OCI-LY7 (cell line): ENCODE measurements at regions not wholly inside any gene's neighbourhood (a gene's known extent, or its start where the extent isn't known, plus 50 kb on each side); places are given as distances from the start of the nearest gene placed in this dataset.

Experiments
- BruUV-seq: library from RNA; stranded (reverse); fragments of 400-500 nt; replicated peaks from 2 replicates; lab custom pipeline; 2021; lab: Mats Ljungman, UMichigan
- CTCF ChIA-PET: fragments of 300-600 bp; sonication (Branson Sonifier 250); formaldehyde crosslinking; loops from one replicate; lab custom pipeline; 2022; ENCODE audit warnings: antibody characterized with exemption; ENCODE audit not compliant: unreplicated experiment; lab: Charles Lee
- POLR2A ChIA-PET: fragments of 300-600 bp; sonication (Branson Sonifier 250); formaldehyde crosslinking; loops from one replicate; lab custom pipeline; 2022; ENCODE audit warnings: antibody characterized with exemption; lab: Charles Lee
- DNase-seq: peaks from one replicate; pipeline ENCODE4 v3.0.0-alpha.2; 2015; ENCODE audit warnings: low spot score
- H2AFZ ChIP-seq: fragments of 200-600 bp; sonication (generic), shearing (Covaris generic); 2 replicates; pipeline ENCODE4 v1.6.1; 2014; ENCODE audit warnings: mild to moderate bottlenecking, antibody characterized with exemption, low read length, moderate library complexity
- H3K27ac ChIP-seq: fragments of 200-600 bp; sonication (generic); 2 replicates; pipeline ENCODE4 v1.5.1; 2014; ENCODE audit warnings: mixed run types, low read depth, mild to moderate bottlenecking, moderate library complexity, low read length, inconsistent platforms; ENCODE audit not compliant: poor library complexity, severe bottlenecking
- H3K36me3 ChIP-seq: fragments of 200-600 bp; sonication (generic); 2 replicates; pipeline ENCODE4 v1.6.1; 2014; ENCODE audit warnings: mild to moderate bottlenecking, antibody characterized with exemption, low read length, moderate library complexity, mixed read lengths; ENCODE audit not compliant: insufficient read depth
- H3K4me1 ChIP-seq: fragments of 200-600 bp; sonication (generic); 2 replicates; pipeline ENCODE4 v1.5.1; 2014; ENCODE audit warnings: mild to moderate bottlenecking, low read length; ENCODE audit not compliant: insufficient read depth, poor library complexity, severe bottlenecking
- H3K4me2 ChIP-seq: fragments of 200-600 bp; sonication (generic); 2 replicates; pipeline ENCODE4 v1.6.1; 2014; ENCODE audit warnings: mild to moderate bottlenecking, low read length
- H3K4me3 ChIP-seq: fragments of 200-600 bp; sonication (generic); 2 replicates; pipeline ENCODE4 v1.5.1; 2014; ENCODE audit warnings: mild to moderate bottlenecking, low read depth, low read length; ENCODE audit not compliant: poor library complexity, severe bottlenecking
- H3K79me2 ChIP-seq: fragments of 200-600 bp; sonication (generic); 2 replicates; pipeline ENCODE4 v1.6.1; 2016; ENCODE audit warnings: low read depth, mild to moderate bottlenecking, low read length, moderate library complexity, mixed read lengths; ENCODE audit not compliant: insufficient read depth
- H3K9me2 ChIP-seq: fragments of 200-600 bp; sonication (generic); 2 replicates; pipeline ENCODE4 v1.6.1; 2016; ENCODE audit warnings: mild to moderate bottlenecking, low read length, mixed read lengths; ENCODE audit not compliant: insufficient read depth
- H3K9me3 ChIP-seq: fragments of 200-600 bp; sonication (generic); 2 replicates; pipeline ENCODE4 v1.6.1; 2014; ENCODE audit warnings: mild to moderate bottlenecking, mixed run types, low read length, mixed read lengths
- H4K20me1 ChIP-seq: fragments of 200-600 bp; sonication (generic); 2 replicates; pipeline ENCODE4 v1.6.1; 2014; ENCODE audit warnings: mild to moderate bottlenecking, antibody characterized with exemption, low read length, moderate library complexity, mixed read lengths; ENCODE audit not compliant: insufficient read depth
- CTCF ChIP-seq: fragments of 200-600 bp; sonication (generic); conservative IDR thresholded peaks from 2 replicates; pipeline ENCODE4 v1.5.1; 2014; ENCODE audit warnings: mild to moderate bottlenecking, antibody characterized with exemption, low read length, moderate library complexity, mixed read lengths
- EZH2phosphoT487 ChIP-seq: fragments of 200-600 bp; sonication (generic); IDR thresholded peaks from 2 replicates; pipeline ENCODE4 v1.6.1; 2018; ENCODE audit warnings: low read depth, borderline replicate concordance, mild to moderate bottlenecking, mixed run types, antibody characterized with exemption, low read length, moderate library complexity, mixed read lengths
- intact Hi-C: fragments of 100-400 bp; cut with micrococcal nuclease; formaldehyde crosslinking; loops from one replicate; pipeline ENCODE4 v1.10.0; 2022; ENCODE audit not compliant: unreplicated experiment

GRCh38 chr17:69703751-69704150, 289.3 kb downstream of the MAP2K6 start:
- H3K9me3 ChIP-seq: peaks cover 18% of the 10 kb centered on the region; the same call in 1 of the 2 replicates
- no peak overlapping the region for H2AFZ ChIP-seq
- H3K27ac ChIP-seq: no peak overlapping the region
- no peaks in the 10 kb centered on the region for H3K9me2 ChIP-seq
- H3K79me2 ChIP-seq: no peaks in the 10 kb centered on the region
- ChIA-PET CTCF (no interaction called here), POLR2A (interaction anchor here (0.7 to 1.4 kb wide), 2 partner anchors 23 to 66 kb away, joined by 4 read pairs; no protein-coding TSS in a partner anchor)
- H3K4me1 ChIP-seq: peaks cover 6% of the 10 kb centered on the region
- H4K20me1 ChIP-seq: no peaks in the 10 kb centered on the region
- no TSS peak for BruUV-seq
- DNase-seq: no peak
- H3K4me2 ChIP-seq: no peak overlapping the region
- no peaks in the 10 kb centered on the region for H3K36me3 ChIP-seq
- no peak for TF ChIP-seq EZH2phosphoT487
- intact Hi-C loops: no loop called here
- no peak overlapping the region for H3K4me3 ChIP-seq

- Histone ChIP-seq H3K4me2 (no peak overlapping the region), H4K20me1 (no peaks in the 10 kb centered on the region), H3K36me3 (no peaks in the 10 kb centered on the region), H3K4me3 (no peak overlapping the region), H3K4me1 (peaks cover 10% of the 10 kb centered on the region), H2AFZ (no peak overlapping the region), H3K27ac (no peak overlapping the region), H3K9me2 (no peaks in the 10 kb centered on the region), H3K79me2 (no peaks in the 10 kb centered on the region), H3K9me3 (peaks cover 9% of the 10 kb centered on the region; the same call in 1 of the 2 replicates)
- TF ChIP-seq EZH2phosphoT487 (no peak), CTCF (no peak)
- no TSS peak for BruUV-seq
- CTCF ChIA-PET: interaction anchor here (1.1 kb wide), 1 partner anchor 11 kb away, joined by 3 read pairs; no protein-coding TSS in a partner anchor
- peak; percentile 38 for DNase-seq
- intact Hi-C loops: no loop called here
- POLR2A ChIA-PET: interaction anchor here (0.7 to 2.1 kb wide), 3 partner anchors 20 to 49 kb away, joined by 3 to 8 read pairs (median 4); no protein-coding TSS in a partner anchor
These were observed 290.4 kb downstream of the MAP2K6 start for GRCh38 chr17:69704935-69705334.

GRCh38 chr17:69706127-69706526, 291.6 kb downstream of the MAP2K6 start:
- no TSS peak for BruUV-seq
- Histone ChIP-seq H3K79me2 (no peaks in the 10 kb centered on the region), H3K4me1 (peaks cover 10% of the 10 kb centered on the region), H3K9me2 (no peaks in the 10 kb centered on the region), H3K36me3 (no peaks in the 10 kb centered on the region), H3K4me3 (no peak overlapping the region), H3K9me3 (no peaks in the 10 kb centered on the region), H3K27ac (no peak overlapping the region), H4K20me1 (no peaks in the 10 kb centered on the region), H2AFZ (no peak overlapping the region), H3K4me2 (no peak overlapping the region)
- intact Hi-C loops: no loop called here
- no peak for DNase-seq
- CTCF ChIA-PET: interaction anchor here (1.1 kb wide), 1 partner anchor 9 kb away, joined by 3 read pairs; no protein-coding TSS in a partner anchor
- POLR2A ChIA-PET: interaction anchor here (0.8 to 2.1 kb wide), 3 partner anchors 19 to 46 kb away, joined by 3 to 8 read pairs (median 4); no protein-coding TSS in a partner anchor
- no peak for TF ChIP-seq EZH2phosphoT487
